Chondrocyte (in vitro differentiated cells): ENCODE measurements at regions not wholly inside any gene's neighbourhood (a gene's known extent, or its start where the extent isn't known, plus 50 kb on each side); places are given as distances from the start of the nearest gene placed in this dataset.

Source experiments
- DNase-seq: peaks from one replicate; pipeline ENCODE4 v3.0.0; 2021; ENCODE audit warnings: mixed read lengths, low spot score
- H3K27ac Mint-ChIP-seq: one replicate; pipeline ENCODE4 v1.8.0; 2021; ENCODE audit warnings: mild to moderate bottlenecking, moderate library complexity, mixed read lengths; ENCODE audit not compliant: unreplicated experiment
- H3K27me3 Mint-ChIP-seq: 2 replicates; pipeline ENCODE4 v1.8.0; 2021; ENCODE audit warnings: low read depth, mixed read lengths
- H3K36me3 Mint-ChIP-seq: 2 replicates; pipeline ENCODE4 v1.8.0; 2021; ENCODE audit warnings: low read depth, mixed read lengths
- H3K4me1 Mint-ChIP-seq: 2 replicates; pipeline ENCODE4 v1.8.0; 2021; ENCODE audit warnings: low read depth, mild to moderate bottlenecking, mixed read lengths
- H3K4me3 Mint-ChIP-seq: one replicate; pipeline ENCODE4 v1.8.0; 2021; ENCODE audit warnings: mild to moderate bottlenecking, moderate library complexity, mixed read lengths; ENCODE audit not compliant: unreplicated experiment
- H3K9me3 Mint-ChIP-seq: 2 replicates; pipeline ENCODE4 v1.8.0; 2021; ENCODE audit warnings: low read depth, mixed read lengths
- CTCF ChIP-seq: fragments of 200-600 bp; sonication (generic); IDR thresholded peaks from 2 replicates; pipeline ENCODE4 v1.5.0; 2021; ENCODE audit warnings: antibody characterized with exemption, mild to moderate bottlenecking, moderate library complexity

- no peak for TF ChIP-seq CTCF
- Mint-ChIP-seq H3K36me3 (peaks cover 1% of the 10 kb centered on the region), H3K27me3 (peaks cover 2% of the 10 kb centered on the region), H3K9me3 (no peaks in the 10 kb centered on the region), H3K27ac (no peak overlapping the region), H3K4me1 (peaks cover 4% of the 10 kb centered on the region), H3K4me3 (no peak overlapping the region)
- no peak for DNase-seq
Measured at GRCh38 chr2:58503918-58504317, 262.8 kb upstream of the FANCL start.

- H3K9me3 Mint-ChIP-seq = no peaks in the 10 kb centered on the region
- no peak overlapping the region for H3K27ac Mint-ChIP-seq
- H3K27me3 Mint-ChIP-seq = peaks cover 2% of the 10 kb centered on the region
- peaks cover 1% of the 10 kb centered on the region for H3K36me3 Mint-ChIP-seq
- no peak for TF ChIP-seq CTCF
- no peak overlapping the region for H3K4me3 Mint-ChIP-seq
- H3K4me1 Mint-ChIP-seq = peaks cover 4% of the 10 kb centered on the region
- no peak for DNase-seq
Measured at GRCh38 chr2:58502931-58503330, 261.8 kb upstream of the FANCL start.

GRCh38 chr2:58501371-58502160 is 260.4 kb upstream of the FANCL start:
- H3K27me3 Mint-ChIP-seq = peaks cover 2% of the 10 kb centered on the region
- H3K9me3 Mint-ChIP-seq = no peaks in the 10 kb centered on the region
- TF ChIP-seq CTCF = no peak
- peaks cover 4% of the 10 kb centered on the region for H3K4me1 Mint-ChIP-seq
- H3K4me3 Mint-ChIP-seq = no peak overlapping the region
- DNase-seq = no peak
- H3K36me3 Mint-ChIP-seq = peaks cover 1% of the 10 kb centered on the region
- no peak overlapping the region for H3K27ac Mint-ChIP-seq

GRCh38 chr2:58497168-58497567 is 256.0 kb upstream of the FANCL start:
- Mint-ChIP-seq H3K36me3 (no peaks in the 10 kb centered on the region), H3K27ac (no peak overlapping the region), H3K4me3 (no peak overlapping the region), H3K4me1 (peaks cover 4% of the 10 kb centered on the region), H3K27me3 (no peaks in the 10 kb centered on the region), H3K9me3 (no peaks in the 10 kb centered on the region)
- TF ChIP-seq CTCF = no peak
- no peak for DNase-seq

- TF ChIP-seq CTCF = no peak
- H3K4me3 Mint-ChIP-seq = no peak overlapping the region
- H3K27me3 Mint-ChIP-seq = no peaks in the 10 kb centered on the region
- no peaks in the 10 kb centered on the region for H3K4me1 Mint-ChIP-seq
- H3K36me3 Mint-ChIP-seq = no peaks in the 10 kb centered on the region
- DNase-seq = no peak
- H3K27ac Mint-ChIP-seq = no peak overlapping the region
- no peaks in the 10 kb centered on the region for H3K9me3 Mint-ChIP-seq
Measured at GRCh38 chr2:58495806-58496205, 254.7 kb upstream of the FANCL start.
